ENCODE measurements at regions not wholly inside any gene's neighbourhood (a gene's known extent, or its start where the extent isn't known, plus 50 kb on each side); places are given as distances from the start of the nearest gene placed in this dataset.

DNA sequence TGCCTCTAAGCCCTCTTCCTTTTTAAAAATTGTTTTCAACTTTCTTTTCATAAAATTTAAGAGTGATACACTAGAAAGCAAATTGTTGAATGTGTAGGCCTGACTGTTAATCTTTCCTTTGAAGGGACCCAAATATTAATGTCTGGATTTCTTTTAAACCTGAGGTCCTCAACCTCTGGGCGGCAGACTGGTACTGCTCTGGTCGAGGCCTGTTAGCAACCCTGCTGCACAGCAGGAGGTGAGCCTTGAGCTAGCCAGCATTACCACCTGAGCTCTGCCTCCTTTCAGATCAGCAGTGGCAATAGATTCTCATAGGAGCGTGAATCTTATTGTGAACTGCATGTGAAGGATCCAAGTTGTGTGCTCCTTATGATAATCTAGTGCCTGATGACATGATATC, 191.2 kb downstream of the MANEA start:
- TF ChIP-seq CTCF (IDR thresholded peaks at IDR 0.05; ENCODE audit: extremely low read depth, missing control alignments): no peak
- no peak for DNase-seq (ENCODE audit: low spot score)

DNA sequence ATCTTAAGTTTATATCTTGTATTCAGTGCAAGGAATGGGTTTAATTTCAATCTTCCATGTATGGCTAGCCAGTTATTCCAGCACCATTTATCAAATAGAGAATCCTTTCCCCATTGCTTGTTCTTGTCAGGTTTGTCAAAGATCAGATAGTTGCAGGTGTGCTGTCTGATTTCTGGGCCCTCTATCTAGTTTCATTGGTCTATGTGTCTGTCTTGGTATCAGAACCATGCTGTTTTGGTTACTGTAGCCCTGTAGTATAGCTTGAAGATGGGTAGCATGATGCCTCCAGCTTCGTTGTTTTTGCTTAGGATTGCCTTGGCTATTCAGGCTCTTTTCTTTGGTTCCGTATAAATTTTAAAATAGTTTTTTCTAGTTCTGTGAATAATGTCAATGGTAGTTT, 200.0 kb downstream of the MANEA start:
- TF ChIP-seq CTCF (IDR thresholded peaks at IDR 0.05; ENCODE audit: extremely low read depth, missing control alignments): no peak
- no peak for DNase-seq (ENCODE audit: low spot score)

- DNase-seq (ENCODE audit: low spot score): no peak
- no peak for TF ChIP-seq CTCF (IDR thresholded peaks at IDR 0.05; ENCODE audit: extremely low read depth, missing control alignments)
Observed at GRCh38 chr6:95780037-95780436, 202.7 kb downstream of the MANEA start.

- no peak for TF ChIP-seq CTCF (IDR thresholded peaks at IDR 0.05; ENCODE audit: extremely low read depth, missing control alignments)
- no peak for DNase-seq (ENCODE audit: low spot score)
Observed at GRCh38 chr6:95784019-95784418, 206.7 kb downstream of the MANEA start.

- TF ChIP-seq CTCF (IDR thresholded peaks at IDR 0.05; ENCODE audit: extremely low read depth, missing control alignments): no peak
- no peak for DNase-seq (ENCODE audit: low spot score)
Observed at GRCh38 chr6:95784869-95785268, 207.5 kb downstream of the MANEA start.

DNA sequence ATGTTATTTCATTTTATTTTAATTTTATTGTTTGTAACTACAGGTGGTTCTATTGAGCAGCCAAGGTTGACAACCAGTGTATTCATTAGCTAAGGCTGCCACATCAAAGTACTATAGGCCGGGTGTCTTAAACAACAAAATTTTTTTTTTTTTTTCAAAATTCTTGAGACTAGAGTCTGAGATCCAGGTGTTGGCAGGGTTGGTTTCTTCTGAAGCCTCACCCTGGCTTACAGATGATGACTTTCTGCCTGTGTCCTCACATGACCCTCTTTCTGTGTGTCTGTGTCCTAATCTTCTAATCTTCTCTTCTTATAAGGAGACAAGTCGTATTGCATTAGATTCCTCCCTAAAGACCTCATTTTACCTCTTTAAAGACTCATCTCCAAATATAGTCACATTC, 208.4 kb downstream of the MANEA start:
- no peak for TF ChIP-seq CTCF (IDR thresholded peaks at IDR 0.05; ENCODE audit: extremely low read depth, missing control alignments)
- DNase-seq (ENCODE audit: low spot score): no peak

DNA sequence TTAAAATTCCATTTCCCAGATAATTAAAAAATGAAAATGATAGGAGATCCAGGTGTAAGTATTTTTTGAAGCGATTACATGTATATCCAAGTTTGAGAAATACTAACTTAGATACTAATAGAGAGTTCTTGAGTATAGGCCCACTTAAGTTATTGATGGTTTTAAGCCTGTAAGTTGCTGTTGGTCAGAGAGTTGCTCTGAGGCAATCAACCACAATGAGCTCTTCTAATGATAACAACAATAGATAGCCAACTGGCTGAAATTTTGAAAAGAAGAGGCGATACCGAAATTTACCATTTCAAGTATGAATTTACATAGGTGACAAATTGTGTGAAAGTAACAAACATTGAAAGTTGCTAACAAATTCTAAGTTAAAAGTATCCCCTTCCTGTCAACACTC, 209.5 kb downstream of the MANEA start:
- TF ChIP-seq CTCF (IDR thresholded peaks at IDR 0.05; ENCODE audit: extremely low read depth, missing control alignments): no peak
- DNase-seq (ENCODE audit: low spot score): no peak

Data from GM20000 (cell line).